ENCODE measurements at regions not wholly inside any gene's neighbourhood (a gene's known extent, or its start where the extent isn't known, plus 50 kb on each side); places are given as distances from the start of the nearest gene placed in this dataset.

DNA sequence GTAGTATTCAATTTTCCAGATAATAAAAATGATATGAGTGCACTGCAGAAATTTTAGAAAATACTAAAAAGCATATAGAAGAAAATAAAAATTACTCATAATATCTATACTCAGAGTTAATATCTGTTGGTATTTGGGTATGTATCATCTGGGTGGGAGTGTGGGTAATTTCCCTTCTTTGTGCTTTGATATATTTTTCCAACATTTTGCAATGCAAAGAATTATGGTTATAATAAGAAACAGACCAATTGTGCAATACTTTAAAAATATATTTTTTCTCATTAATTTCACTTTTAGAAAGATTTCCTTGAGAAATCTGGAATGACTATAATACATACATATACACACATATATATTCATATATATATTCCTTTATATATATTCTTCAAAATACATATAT lies 665.7 kb downstream of the ADGRL2 start:
- no peak for TF ChIP-seq POLR2A (IDR thresholded peaks at IDR 0.05; ENCODE audit: low read depth, low read length)
- no peak for TF ChIP-seq POLR2AphosphoS5 (IDR thresholded peaks at IDR 0.05; ENCODE audit: low read depth, low read length)
